T-cell (primary cell): ENCODE measurements at regions not wholly inside any gene's neighbourhood (a gene's known extent, or its start where the extent isn't known, plus 50 kb on each side); places are given as distances from the start of the nearest gene placed in this dataset.

Experiments
- ATAC-seq, 4 experiments: fragments of 200-7000 bp in 3 of 4; fragments of 150-1000 bp in 1 of 4; cut with Tn5 transposase; replicated peaks in 1 of 4; 1 replicate in 3 of 4; 2 replicates in 1 of 4; pipeline ENCODE4 v1.10.0; 2021; ENCODE audit warnings: moderate library complexity in 3 of 4, mild to moderate bottlenecking in 2 of 4, moderate number of reproducible peaks in 1 of 4
- CTCF ChIA-PET, 2 donors: fragments of 300-600 bp; sonication (Branson Sonifier 250); formaldehyde crosslinking; loops; one replicate each; lab custom pipeline; 2022; ENCODE audit warnings: antibody characterized with exemption in 2 of 2; lab: Charles Lee
- POLR2A ChIA-PET, 2 donors: fragments of 300-600 bp; sonication (Branson Sonifier 250); formaldehyde crosslinking; loops; one replicate each; lab custom pipeline; 2022; ENCODE audit warnings: antibody characterized with exemption in 2 of 2; lab: Charles Lee
- DNase-seq, 35 experiments: peaks; one replicate each; pipeline versions ENCODE4 v3.0.0 to v3.0.0-alpha.2; 2013 to 2023
- H3K27ac ChIP-seq: one replicate; pipeline ENCODE4 v1.5.1; 2013; ENCODE audit warnings: low read length
- H3K27me3 ChIP-seq, 2 experiments: replicated peaks in 1 of 2; 1 replicate in 1 of 2; 2 replicates in 1 of 2; pipeline versions ENCODE4 v1.6.1 to v1.7.0; 2013; ENCODE audit warnings: low read length in 1 of 2, mixed read lengths in 1 of 2; ENCODE audit not compliant: control insufficient read depth in 2 of 2, insufficient read depth in 2 of 2; ENCODE audit errors: extremely low read depth in 1 of 2
- H3K36me3 ChIP-seq, 2 donors: 1 replicate in 1 of 2; 2 replicates in 1 of 2; pipeline versions ENCODE4 v1.6.1 to v1.7.0; 2013; ENCODE audit warnings: low read length in 1 of 2; ENCODE audit not compliant: control insufficient read depth in 2 of 2, insufficient read depth in 1 of 2; ENCODE audit errors: extremely low read depth in 1 of 2
- H3K4me1 ChIP-seq, 2 experiments: 1 replicate in 1 of 2; 2 replicates in 1 of 2; pipeline versions ENCODE4 v1.6.1 to v1.7.0; 2013; ENCODE audit warnings: low read length in 2 of 2, mixed read lengths in 1 of 2; ENCODE audit not compliant: insufficient read depth in 2 of 2, control insufficient read depth in 1 of 2; ENCODE audit errors: extremely low read depth in 1 of 2
- H3K4me3 ChIP-seq, 2 donors: 1 replicate in 1 of 2; 2 replicates in 1 of 2; pipeline versions ENCODE4 v1.5.1 to v1.7.0; 2013; ENCODE audit warnings: mild to moderate bottlenecking in 2 of 2, low read length in 1 of 2, moderate library complexity in 1 of 2; ENCODE audit not compliant: control insufficient read depth in 1 of 2; ENCODE audit errors: extremely low read depth in 1 of 2
- H3K9me3 ChIP-seq: 2 replicates; pipeline ENCODE4 v1.7.0; 2013
- H3K27ac Mint-ChIP-seq, 2 donors: one replicate each; pipeline ENCODE4 v1.8.0; 2020 to 2021; ENCODE audit warnings: mild to moderate bottlenecking in 2 of 2, mixed read lengths in 2 of 2
- H3K27me3 Mint-ChIP-seq, 2 donors: one replicate each; pipeline ENCODE4 v1.8.0; 2021 to 2022; ENCODE audit warnings: mixed read lengths in 2 of 2
- H3K36me3 Mint-ChIP-seq: one replicate; pipeline ENCODE4 v1.8.0; 2021; ENCODE audit warnings: mixed read lengths
- H3K4me1 Mint-ChIP-seq, 3 donors: one replicate each; pipeline ENCODE4 v1.8.0; 2020 to 2022; ENCODE audit warnings: mixed read lengths in 3 of 3, mild to moderate bottlenecking in 1 of 3
- H3K4me3 Mint-ChIP-seq, 3 donors: one replicate each; pipeline ENCODE4 v1.8.0; 2020 to 2022; ENCODE audit warnings: mild to moderate bottlenecking in 3 of 3, mixed read lengths in 3 of 3, moderate library complexity in 3 of 3
- H3K9me3 Mint-ChIP-seq, 3 donors: one replicate each; pipeline ENCODE4 v1.8.0; 2020 to 2022; ENCODE audit warnings: mixed read lengths in 3 of 3
- WGBS: methylation state at CpG from one replicate; pipeline ENCODE4 v1.1.5; 2013; ENCODE audit warnings: missing lambda C conversion rate; ENCODE audit not compliant: insufficient coverage; 5-methylcytosine and 5-hydroxymethylcytosine counted together

- Histone ChIP-seq H3K4me1 (no peaks in the 10 kb centered on the region), H3K27me3 (no peaks in the 10 kb centered on the region), H3K36me3 (no peaks in the 10 kb centered on the region), H3K27ac (no peak overlapping the region), H3K4me3 (no peak overlapping the region), H3K9me3 (no peaks in the 10 kb centered on the region)
- H3K9me3 Mint-ChIP-seq: peaks cover 4 to 9% (median 5%) of the 10 kb centered on the region in 3 donors
- H3K36me3 Mint-ChIP-seq: no peaks in the 10 kb centered on the region
- no peaks in the 10 kb centered on the region for H3K27me3 Mint-ChIP-seq
- ChIA-PET CTCF (no interaction called here), POLR2A (no interaction called here)
- no peaks in the 10 kb centered on the region for H3K4me1 Mint-ChIP-seq
- ATAC-seq (no peak), DNase-seq (no peak)
- no peak overlapping the region for H3K27ac Mint-ChIP-seq
- no CpG with 5 or more reads among the region's 1 CpG for WGBS
- no peak overlapping the region for H3K4me3 Mint-ChIP-seq
Measured at GRCh38 chr6:92050216-92050615, 1369.1 kb downstream of the EPHA7 start.

DNA sequence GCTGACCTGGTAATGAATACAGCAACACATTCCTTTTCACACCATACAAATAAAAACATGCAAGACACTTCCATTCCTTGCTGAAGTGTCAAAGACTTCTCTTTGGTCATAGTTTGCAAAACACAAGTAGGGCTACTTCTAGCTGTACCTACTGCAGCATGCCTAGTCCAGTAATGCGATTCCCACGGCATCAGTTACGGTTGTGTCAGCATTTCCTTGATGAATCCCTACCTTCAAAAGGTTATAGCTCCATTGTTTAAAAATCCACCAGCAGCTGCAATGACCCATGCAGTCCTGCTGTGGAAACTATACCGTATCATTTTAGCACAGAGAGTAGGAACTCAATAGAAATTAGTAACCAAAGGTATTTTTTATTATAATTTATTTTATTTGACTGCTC lies 1371.5 kb downstream of the EPHA7 start:
- H3K27me3 Mint-ChIP-seq: no peaks in the 10 kb centered on the region
- no peak overlapping the region for H3K4me3 Mint-ChIP-seq
- H3K27ac Mint-ChIP-seq: no peak overlapping the region
- ATAC-seq: no peak
- H3K4me1 Mint-ChIP-seq: no peaks in the 10 kb centered on the region
- Histone ChIP-seq H3K36me3 (no peaks in the 10 kb centered on the region), H3K27ac (no peak overlapping the region), H3K9me3 (no peaks in the 10 kb centered on the region), H3K27me3 (no peaks in the 10 kb centered on the region), H3K4me3 (no peak overlapping the region), H3K4me1 (no peaks in the 10 kb centered on the region)
- ChIA-PET CTCF (no interaction called here), POLR2A (no interaction called here)
- H3K9me3 Mint-ChIP-seq: peaks cover 5 to 10% (median 7%) of the 10 kb centered on the region in 3 donors
- no peak for DNase-seq
- H3K36me3 Mint-ChIP-seq: no peaks in the 10 kb centered on the region
- 85% methylated on average over 3 of the region's 4 CpGs for WGBS

- H3K27ac ChIP-seq: no peak overlapping the region
- no peaks in the 10 kb centered on the region for H3K27me3 ChIP-seq
- no peaks in the 10 kb centered on the region for H3K9me3 ChIP-seq
- no peaks in the 10 kb centered on the region for H3K4me1 ChIP-seq
- peaks cover 5 to 10% (median 10%) of the 10 kb centered on the region in 3 donors for H3K9me3 Mint-ChIP-seq
- H3K4me3 Mint-ChIP-seq: no peak overlapping the region
- DNase-seq (no peak), ATAC-seq (no peak)
- H3K27me3 Mint-ChIP-seq: no peaks in the 10 kb centered on the region
- POLR2A ChIA-PET: no interaction called here
- no peak overlapping the region for H3K27ac Mint-ChIP-seq
- CTCF ChIA-PET: no interaction called here
- no CpG with 5 or more reads among the region's 4 CpGs for WGBS
- H3K36me3 Mint-ChIP-seq: no peaks in the 10 kb centered on the region
- no peaks in the 10 kb centered on the region for H3K4me1 Mint-ChIP-seq
- no peak overlapping the region for H3K4me3 ChIP-seq
- no peaks in the 10 kb centered on the region for H3K36me3 ChIP-seq
Measured at GRCh38 chr6:92047152-92047850, 1372.1 kb downstream of the EPHA7 start.

GRCh38 chr6:92044312-92044711 lies 1375.0 kb downstream of the EPHA7 start:
- ChIA-PET POLR2A (no interaction called here), CTCF (no interaction called here)
- ATAC-seq: no peak

GRCh38 chr6:92043777-92044176 lies 1375.6 kb downstream of the EPHA7 start:
- peaks cover 3 to 19% (median 10%) of the 10 kb centered on the region in 3 donors for H3K9me3 Mint-ChIP-seq
- no peak overlapping the region for H3K27ac Mint-ChIP-seq
- CTCF ChIA-PET: no interaction called here
- DNase-seq (no peak), ATAC-seq (no peak)
- no peaks in the 10 kb centered on the region for H3K4me1 Mint-ChIP-seq
- Histone ChIP-seq H3K27me3 (no peaks in the 10 kb centered on the region), H3K9me3 (no peaks in the 10 kb centered on the region), H3K27ac (no peak overlapping the region), H3K36me3 (no peaks in the 10 kb centered on the region), H3K4me1 (no peaks in the 10 kb centered on the region), H3K4me3 (no peak overlapping the region)
- no peaks in the 10 kb centered on the region for H3K36me3 Mint-ChIP-seq
- no peaks in the 10 kb centered on the region for H3K27me3 Mint-ChIP-seq
- POLR2A ChIA-PET: no interaction called here
- WGBS: 60% methylated on average over 1 of the region's 3 CpGs
- no peak overlapping the region for H3K4me3 Mint-ChIP-seq

More at GRCh38 chr6:92044312-92044711, 1375.0 kb downstream of the EPHA7 start:
- Histone ChIP-seq H3K9me3 (no peaks in the 10 kb centered on the region), H3K27ac (no peak overlapping the region), H3K27me3 (no peaks in the 10 kb centered on the region), H3K36me3 (no peaks in the 10 kb centered on the region), H3K4me1 (no peaks in the 10 kb centered on the region), H3K4me3 (no peak overlapping the region)
- no peaks in the 10 kb centered on the region for H3K36me3 Mint-ChIP-seq
- H3K27ac Mint-ChIP-seq: no peak overlapping the region
- no peak overlapping the region for H3K4me3 Mint-ChIP-seq
- no peaks in the 10 kb centered on the region for H3K27me3 Mint-ChIP-seq
- no peaks in the 10 kb centered on the region for H3K4me1 Mint-ChIP-seq
- DNase-seq: no peak
- H3K9me3 Mint-ChIP-seq: peaks cover 3 to 18% (median 10%) of the 10 kb centered on the region in 3 donors

GRCh38 chr6:92026878-92027277 lies 1392.5 kb downstream of the EPHA7 start:
- H3K4me3 Mint-ChIP-seq: no peak overlapping the region
- ChIA-PET CTCF (no interaction called here), POLR2A (no interaction called here)
- no peaks in the 10 kb centered on the region for H3K27me3 ChIP-seq
- H3K27me3 Mint-ChIP-seq: no peaks in the 10 kb centered on the region
- ATAC-seq (no peak), DNase-seq (no peak)
- no peak overlapping the region for H3K27ac ChIP-seq
- no peaks in the 10 kb centered on the region for H3K4me1 Mint-ChIP-seq
- WGBS: no CpG with 5 or more reads among the region's 1 CpG
- H3K9me3 Mint-ChIP-seq: peaks cover 5 to 12% (median 8%) of the 10 kb centered on the region in 3 donors
- no peaks in the 10 kb centered on the region for H3K36me3 ChIP-seq
- no peaks in the 10 kb centered on the region for H3K4me1 ChIP-seq
- H3K36me3 Mint-ChIP-seq: no peaks in the 10 kb centered on the region
- no peak overlapping the region for H3K4me3 ChIP-seq
- H3K27ac Mint-ChIP-seq: no peak overlapping the region
- no peaks in the 10 kb centered on the region for H3K9me3 ChIP-seq

DNA sequence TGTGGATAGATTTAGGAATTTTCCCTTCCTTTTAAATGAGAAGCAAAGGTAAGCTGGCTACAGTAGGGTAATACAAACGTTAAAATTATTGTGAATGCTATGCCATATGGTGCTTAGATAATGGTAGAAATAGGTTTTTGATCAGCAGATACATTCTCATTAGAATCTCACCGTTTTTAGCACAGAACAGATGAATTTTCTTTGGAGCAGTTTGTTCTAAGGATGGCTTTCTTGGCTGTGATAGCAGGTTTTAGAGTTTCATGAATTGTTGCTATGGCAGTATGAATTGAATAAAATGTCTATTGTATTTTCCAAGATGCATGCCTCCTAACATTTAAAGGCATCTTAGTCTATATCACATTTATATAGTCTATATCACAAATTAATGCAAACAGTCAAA lies 1394.5 kb downstream of the EPHA7 start:
- Histone ChIP-seq H3K4me3 (no peak overlapping the region), H3K9me3 (no peaks in the 10 kb centered on the region), H3K27me3 (no peaks in the 10 kb centered on the region), H3K4me1 (no peaks in the 10 kb centered on the region), H3K36me3 (no peaks in the 10 kb centered on the region), H3K27ac (no peak overlapping the region)
- Mint-ChIP-seq H3K27ac (no peak overlapping the region), H3K27me3 (no peaks in the 10 kb centered on the region), H3K4me1 (no peaks in the 10 kb centered on the region), H3K9me3 (peaks cover 0 to 6% (median 5%) of the 10 kb centered on the region in 3 donors), H3K36me3 (no peaks in the 10 kb centered on the region), H3K4me3 (no peak overlapping the region)
- DNase-seq (no peak), ATAC-seq (no peak)
- WGBS: no CpG with 5 or more reads among the region's 2 CpGs
- ChIA-PET POLR2A (no interaction called here), CTCF (no interaction called here)
